Keratinocyte (primary cell): ENCODE measurements at regions not wholly inside any gene's neighbourhood (a gene's known extent, or its start where the extent isn't known, plus 50 kb on each side); places are given as distances from the start of the nearest gene placed in this dataset.

Experiments
- EZH2 ChIP-seq: IDR thresholded peaks from one replicate; pipeline ENCODE4 v1.6.1; 2012; ENCODE audit warnings: inconsistent platforms, mild to moderate bottlenecking, low read length, moderate library complexity
- TF ChIP-seq, protein P1 (sequence below), 3 experiments: IDR thresholded peaks in 1 of 3; conservative IDR thresholded peaks in 1 of 3; optimal IDR thresholded peaks in 1 of 3; 2 replicates in 2 of 3; 3 replicates in 1 of 3; pipeline versions ENCODE3 to v1.5.1; 2011; ENCODE audit warnings: low read length in 3 of 3, mild to moderate bottlenecking in 3 of 3, moderate library complexity in 2 of 3, control low read depth in 1 of 3, inconsistent platforms in 1 of 3; ENCODE audit not compliant: insufficient read depth in 2 of 3; ENCODE audit errors: extremely low read depth in 1 of 3

- TF ChIP-seq, protein P1, sequence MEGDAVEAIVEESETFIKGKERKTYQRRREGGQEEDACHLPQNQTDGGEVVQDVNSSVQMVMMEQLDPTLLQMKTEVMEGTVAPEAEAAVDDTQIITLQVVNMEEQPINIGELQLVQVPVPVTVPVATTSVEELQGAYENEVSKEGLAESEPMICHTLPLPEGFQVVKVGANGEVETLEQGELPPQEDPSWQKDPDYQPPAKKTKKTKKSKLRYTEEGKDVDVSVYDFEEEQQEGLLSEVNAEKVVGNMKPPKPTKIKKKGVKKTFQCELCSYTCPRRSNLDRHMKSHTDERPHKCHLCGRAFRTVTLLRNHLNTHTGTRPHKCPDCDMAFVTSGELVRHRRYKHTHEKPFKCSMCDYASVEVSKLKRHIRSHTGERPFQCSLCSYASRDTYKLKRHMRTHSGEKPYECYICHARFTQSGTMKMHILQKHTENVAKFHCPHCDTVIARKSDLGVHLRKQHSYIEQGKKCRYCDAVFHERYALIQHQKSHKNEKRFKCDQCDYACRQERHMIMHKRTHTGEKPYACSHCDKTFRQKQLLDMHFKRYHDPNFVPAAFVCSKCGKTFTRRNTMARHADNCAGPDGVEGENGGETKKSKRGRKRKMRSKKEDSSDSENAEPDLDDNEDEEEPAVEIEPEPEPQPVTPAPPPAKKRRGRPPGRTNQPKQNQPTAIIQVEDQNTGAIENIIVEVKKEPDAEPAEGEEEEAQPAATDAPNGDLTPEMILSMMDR (optimal IDR thresholded peaks at IDR 0.05 in 1 of 3, IDR thresholded peaks at IDR 0.05 in 1 of 3, conservative IDR thresholded peaks at IDR 0.05 in 1 of 3; ENCODE audit: extremely low read depth in 1 of 3, insufficient read depth in 2 of 3, low read length in 3 of 3), result no peak
- TF ChIP-seq EZH2, result no peak
Measured at GRCh38 chr7:53351681-53352080, 316.2 kb downstream of the POM121L12 start.
